ENCODE measurements at regions not wholly inside any gene's neighbourhood (a gene's known extent, or its start where the extent isn't known, plus 50 kb on each side); places are given as distances from the start of the nearest gene placed in this dataset.
A peak's percentile ranks its signal among the peaks of the same experiment; 100 is the strongest.

DNA sequence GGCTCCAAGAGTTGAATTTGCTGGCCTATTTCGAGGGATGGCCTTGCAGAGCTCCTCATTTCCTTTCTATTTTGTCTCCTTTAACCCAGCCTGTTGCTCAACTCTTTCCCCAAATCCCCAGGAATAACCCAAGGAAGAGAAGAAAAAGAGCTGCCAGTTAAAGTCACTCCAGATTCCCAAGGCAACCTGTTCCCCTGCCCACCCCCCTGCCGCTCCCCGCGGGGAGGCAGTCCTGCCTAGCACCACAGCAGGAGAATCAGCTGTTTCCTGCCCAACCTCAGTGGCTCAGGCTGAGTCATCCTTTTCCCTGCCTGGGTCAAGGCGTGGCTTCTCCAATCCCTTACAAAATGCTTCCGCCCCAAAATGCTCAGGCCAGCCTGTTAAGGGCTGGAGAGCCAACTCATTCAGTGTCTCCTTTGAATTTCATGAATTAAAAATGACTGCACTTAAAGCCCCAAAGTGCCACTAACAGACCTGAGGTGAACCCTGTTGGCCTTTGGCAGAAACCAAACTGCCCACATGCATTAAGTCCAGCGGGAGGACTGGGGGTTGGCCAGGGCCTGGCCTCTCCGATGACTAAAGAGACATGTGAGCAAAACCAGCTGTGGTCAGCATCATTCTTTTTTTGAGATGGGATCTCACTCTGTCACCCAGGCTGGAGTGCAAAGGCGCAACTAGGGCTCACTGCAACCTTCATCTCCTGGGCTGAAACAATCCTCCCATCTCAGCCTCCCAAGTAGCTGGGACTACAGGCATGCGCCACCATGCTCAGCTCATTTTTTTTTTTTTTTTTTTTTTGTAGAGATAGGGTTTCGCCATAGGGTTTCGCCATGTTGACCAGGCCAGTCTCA, 83.2 kb upstream of the KIF5B start:
- H3K36me3 ChIP-seq (replicated peaks in 1 of 2; ENCODE audit: control insufficient read depth in 1 of 2, insufficient read depth in 2 of 2, low read length in 2 of 2) = no peaks in the 10 kb centered on the region
- in situ Hi-C loops (cut with HindIII; ENCODE audit: extremely low pct_ligation_motif_present, low pct_unique_long_range_greater_than_20kb) = no loop called here
- no TSS peak for BruUV-seq (replicated peaks)
- peak; percentile 79 for ATAC-seq
- H2AFZ ChIP-seq (ENCODE audit: low read length) = no peak overlapping the region
- FAIRE-seq = no peak
- no peaks in the 10 kb centered on the region for H3K79me2 ChIP-seq (ENCODE audit: insufficient read depth, low read length)
- ChIA-PET POLR2A (interaction anchor here (1.0 kb wide), 1 partner anchor 15 kb away, joined by 3 read pairs; no protein-coding TSS in a partner anchor), CTCF (ENCODE audit: low intra/inter-chr PET ratio, low total read pairs) (no interaction called here)
- peak overlapping the region; percentile 25; the same call in 1 of the 2 replicates for H3K4me2 ChIP-seq (ENCODE audit: low read depth, low read length)
- no peak overlapping the region for H3K4me3 ChIP-seq (replicated peaks in 1 of 3; ENCODE audit: insufficient read depth in 1 of 3, low read depth in 2 of 3, low read length in 3 of 3)
- DNase-seq (ENCODE audit: low spot score) = peak; percentile 57
- no peaks in the 10 kb centered on the region for H3K27me3 ChIP-seq (ENCODE audit: control insufficient read depth in 1 of 2, insufficient read depth in 2 of 2, low read length in 2 of 2)
- H4K20me1 ChIP-seq (ENCODE audit: insufficient read depth, low read length) = no peaks in the 10 kb centered on the region
- intact Hi-C loops (cut with micrococcal nuclease; ENCODE audit: unreplicated experiment) = loop anchor here (10.0 kb wide), 1 partner anchor 85 kb away; the partner anchor contains the start of gene KIF5B
- H3K27ac ChIP-seq (ENCODE audit: extremely low read length, insufficient read depth, low read length) = no peak overlapping the region
- H3K4me1 ChIP-seq (ENCODE audit: insufficient read depth, low read length) = peaks cover 57% of the 10 kb centered on the region
- WGBS (ENCODE audit: low lambda C conversion rate) = 47% methylated on average over 12 of the region's 12 CpGs
- H3K9me3 ChIP-seq (ENCODE audit: low read length) = no peaks in the 10 kb centered on the region
- H3K9ac ChIP-seq (ENCODE audit: insufficient read depth, low read depth, low read length) = no peak overlapping the region
- TF ChIP-seq, protein P1, sequence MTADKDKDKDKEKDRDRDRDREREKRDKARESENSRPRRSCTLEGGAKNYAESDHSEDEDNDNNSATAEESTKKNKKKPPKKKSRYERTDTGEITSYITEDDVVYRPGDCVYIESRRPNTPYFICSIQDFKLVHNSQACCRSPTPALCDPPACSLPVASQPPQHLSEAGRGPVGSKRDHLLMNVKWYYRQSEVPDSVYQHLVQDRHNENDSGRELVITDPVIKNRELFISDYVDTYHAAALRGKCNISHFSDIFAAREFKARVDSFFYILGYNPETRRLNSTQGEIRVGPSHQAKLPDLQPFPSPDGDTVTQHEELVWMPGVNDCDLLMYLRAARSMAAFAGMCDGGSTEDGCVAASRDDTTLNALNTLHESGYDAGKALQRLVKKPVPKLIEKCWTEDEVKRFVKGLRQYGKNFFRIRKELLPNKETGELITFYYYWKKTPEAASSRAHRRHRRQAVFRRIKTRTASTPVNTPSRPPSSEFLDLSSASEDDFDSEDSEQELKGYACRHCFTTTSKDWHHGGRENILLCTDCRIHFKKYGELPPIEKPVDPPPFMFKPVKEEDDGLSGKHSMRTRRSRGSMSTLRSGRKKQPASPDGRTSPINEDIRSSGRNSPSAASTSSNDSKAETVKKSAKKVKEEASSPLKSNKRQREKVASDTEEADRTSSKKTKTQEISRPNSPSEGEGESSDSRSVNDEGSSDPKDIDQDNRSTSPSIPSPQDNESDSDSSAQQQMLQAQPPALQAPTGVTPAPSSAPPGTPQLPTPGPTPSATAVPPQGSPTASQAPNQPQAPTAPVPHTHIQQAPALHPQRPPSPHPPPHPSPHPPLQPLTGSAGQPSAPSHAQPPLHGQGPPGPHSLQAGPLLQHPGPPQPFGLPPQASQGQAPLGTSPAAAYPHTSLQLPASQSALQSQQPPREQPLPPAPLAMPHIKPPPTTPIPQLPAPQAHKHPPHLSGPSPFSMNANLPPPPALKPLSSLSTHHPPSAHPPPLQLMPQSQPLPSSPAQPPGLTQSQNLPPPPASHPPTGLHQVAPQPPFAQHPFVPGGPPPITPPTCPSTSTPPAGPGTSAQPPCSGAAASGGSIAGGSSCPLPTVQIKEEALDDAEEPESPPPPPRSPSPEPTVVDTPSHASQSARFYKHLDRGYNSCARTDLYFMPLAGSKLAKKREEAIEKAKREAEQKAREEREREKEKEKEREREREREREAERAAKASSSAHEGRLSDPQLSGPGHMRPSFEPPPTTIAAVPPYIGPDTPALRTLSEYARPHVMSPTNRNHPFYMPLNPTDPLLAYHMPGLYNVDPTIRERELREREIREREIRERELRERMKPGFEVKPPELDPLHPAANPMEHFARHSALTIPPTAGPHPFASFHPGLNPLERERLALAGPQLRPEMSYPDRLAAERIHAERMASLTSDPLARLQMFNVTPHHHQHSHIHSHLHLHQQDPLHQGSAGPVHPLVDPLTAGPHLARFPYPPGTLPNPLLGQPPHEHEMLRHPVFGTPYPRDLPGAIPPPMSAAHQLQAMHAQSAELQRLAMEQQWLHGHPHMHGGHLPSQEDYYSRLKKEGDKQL (CRISPR knock-in tag; IDR thresholded peaks at IDR 0.05; ENCODE audit: low read depth) = no peak
- TF ChIP-seq, protein P2, sequence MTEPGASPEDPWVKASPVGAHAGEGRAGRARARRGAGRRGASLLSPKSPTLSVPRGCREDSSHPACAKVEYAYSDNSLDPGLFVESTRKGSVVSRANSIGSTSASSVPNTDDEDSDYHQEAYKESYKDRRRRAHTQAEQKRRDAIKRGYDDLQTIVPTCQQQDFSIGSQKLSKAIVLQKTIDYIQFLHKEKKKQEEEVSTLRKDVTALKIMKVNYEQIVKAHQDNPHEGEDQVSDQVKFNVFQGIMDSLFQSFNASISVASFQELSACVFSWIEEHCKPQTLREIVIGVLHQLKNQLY (CRISPR knock-in tag; IDR thresholded peaks at IDR 0.05) = no peak
- TF ChIP-seq FLYWCH1 (CRISPR knock-in tag; IDR thresholded peaks at IDR 0.05) (no peak), MAFK (conservative IDR thresholded peaks at IDR 0.05 in 1 of 2, IDR thresholded peaks at IDR 0.05 in 1 of 2; ENCODE audit: low read length in 2 of 2) (0 out of 4 replicates have a peak, but pooled peaks have one; percentile 3 to 7), REL (CRISPR knock-in tag; conservative IDR thresholded peaks at IDR 0.05) (no peak), SKI (IDR thresholded peaks at IDR 0.05; ENCODE audit: partially characterized antibody) (no peak), SALL1 (CRISPR knock-in tag; IDR thresholded peaks at IDR 0.05) (peak; percentile 21; the same call in 1 of the 2 replicates), SAFB2 (CRISPR knock-in tag; IDR thresholded peaks at IDR 0.05; ENCODE audit: borderline replicate concordance, low read depth) (no peak), MAF1 (CRISPR knock-in tag; IDR thresholded peaks at IDR 0.05; ENCODE audit: borderline replicate concordance) (no peak), ZNF737 (CRISPR knock-in tag; IDR thresholded peaks at IDR 0.05; ENCODE audit: borderline replicate concordance) (no peak)
- TF ChIP-seq, protein P3, sequence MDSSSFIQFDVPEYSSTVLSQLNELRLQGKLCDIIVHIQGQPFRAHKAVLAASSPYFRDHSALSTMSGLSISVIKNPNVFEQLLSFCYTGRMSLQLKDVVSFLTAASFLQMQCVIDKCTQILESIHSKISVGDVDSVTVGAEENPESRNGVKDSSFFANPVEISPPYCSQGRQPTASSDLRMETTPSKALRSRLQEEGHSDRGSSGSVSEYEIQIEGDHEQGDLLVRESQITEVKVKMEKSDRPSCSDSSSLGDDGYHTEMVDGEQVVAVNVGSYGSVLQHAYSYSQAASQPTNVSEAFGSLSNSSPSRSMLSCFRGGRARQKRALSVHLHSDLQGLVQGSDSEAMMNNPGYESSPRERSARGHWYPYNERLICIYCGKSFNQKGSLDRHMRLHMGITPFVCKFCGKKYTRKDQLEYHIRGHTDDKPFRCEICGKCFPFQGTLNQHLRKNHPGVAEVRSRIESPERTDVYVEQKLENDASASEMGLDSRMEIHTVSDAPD (CRISPR knock-in tag; IDR thresholded peaks at IDR 0.05) = no peak
- TF ChIP-seq, protein P4, sequence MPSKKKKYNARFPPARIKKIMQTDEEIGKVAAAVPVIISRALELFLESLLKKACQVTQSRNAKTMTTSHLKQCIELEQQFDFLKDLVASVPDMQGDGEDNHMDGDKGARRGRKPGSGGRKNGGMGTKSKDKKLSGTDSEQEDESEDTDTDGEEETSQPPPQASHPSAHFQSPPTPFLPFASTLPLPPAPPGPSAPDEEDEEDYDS (CRISPR knock-in tag; IDR thresholded peaks at IDR 0.05) = no peak
- TF ChIP-seq, protein P5, sequence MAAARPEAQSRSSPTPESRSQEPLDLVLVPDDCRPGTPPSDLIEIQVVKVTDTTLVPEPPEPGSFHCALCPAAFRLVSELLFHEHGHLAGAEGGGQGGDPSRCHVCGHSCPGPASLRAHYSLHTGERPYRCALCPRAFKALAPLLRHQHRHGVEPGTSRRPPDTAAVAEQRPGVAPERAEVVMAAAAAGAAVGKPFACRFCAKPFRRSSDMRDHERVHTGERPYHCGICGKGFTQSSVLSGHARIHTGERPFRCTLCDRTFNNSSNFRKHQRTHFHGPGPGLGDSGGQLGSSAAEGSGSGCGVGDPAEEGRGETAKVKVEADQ (CRISPR knock-in tag; IDR thresholded peaks at IDR 0.05; ENCODE audit: borderline replicate concordance) = no peak
